Retinal pigment epithelial cell (primary cell): ENCODE measurements at regions not wholly inside any gene's neighbourhood (a gene's known extent, or its start where the extent isn't known, plus 50 kb on each side); places are given as distances from the start of the nearest gene placed in this dataset.
"Not testable (repeated sequence)": the region's sequence is repeated elsewhere in the genome, so short reads cannot be mapped to it uniquely, and the experiment has no call there.

Experiments used
- DNase-seq: peaks from one replicate; pipeline ENCODE4 v3.0.0-alpha.2; 2010; ENCODE audit warnings: low read depth
- H3K4me3 ChIP-seq: 2 replicates; pipeline ENCODE4 v1.5.1; 2011; ENCODE audit warnings: mild to moderate bottlenecking, low read length, control low read depth, moderate library complexity
- TF ChIP-seq, protein P1 (sequence below): conservative IDR thresholded peaks from 2 replicates; pipeline ENCODE4 v1.5.1; 2011; ENCODE audit warnings: low read depth, low read length, control low read depth, inconsistent platforms

DNA sequence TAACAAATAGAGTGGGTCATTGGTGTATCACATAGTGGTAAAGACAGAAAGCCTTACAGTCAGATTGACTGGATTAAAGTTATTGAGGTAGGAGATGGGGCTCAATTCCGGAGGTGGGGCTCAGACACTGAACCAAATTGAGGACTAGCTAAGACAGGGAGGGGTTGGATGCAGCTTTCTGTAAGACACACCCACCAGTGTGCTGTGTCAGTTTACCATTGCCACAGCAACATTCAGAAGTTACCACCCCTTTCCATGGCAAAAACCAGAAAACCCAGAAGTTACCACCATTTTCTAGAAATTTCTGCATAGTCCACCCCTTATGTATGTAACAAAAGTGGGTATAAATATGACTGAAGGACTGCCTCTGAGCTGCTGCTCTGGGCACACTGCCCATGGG, 167.6 kb upstream of the TMEM72 start:
- TF ChIP-seq, protein P1, sequence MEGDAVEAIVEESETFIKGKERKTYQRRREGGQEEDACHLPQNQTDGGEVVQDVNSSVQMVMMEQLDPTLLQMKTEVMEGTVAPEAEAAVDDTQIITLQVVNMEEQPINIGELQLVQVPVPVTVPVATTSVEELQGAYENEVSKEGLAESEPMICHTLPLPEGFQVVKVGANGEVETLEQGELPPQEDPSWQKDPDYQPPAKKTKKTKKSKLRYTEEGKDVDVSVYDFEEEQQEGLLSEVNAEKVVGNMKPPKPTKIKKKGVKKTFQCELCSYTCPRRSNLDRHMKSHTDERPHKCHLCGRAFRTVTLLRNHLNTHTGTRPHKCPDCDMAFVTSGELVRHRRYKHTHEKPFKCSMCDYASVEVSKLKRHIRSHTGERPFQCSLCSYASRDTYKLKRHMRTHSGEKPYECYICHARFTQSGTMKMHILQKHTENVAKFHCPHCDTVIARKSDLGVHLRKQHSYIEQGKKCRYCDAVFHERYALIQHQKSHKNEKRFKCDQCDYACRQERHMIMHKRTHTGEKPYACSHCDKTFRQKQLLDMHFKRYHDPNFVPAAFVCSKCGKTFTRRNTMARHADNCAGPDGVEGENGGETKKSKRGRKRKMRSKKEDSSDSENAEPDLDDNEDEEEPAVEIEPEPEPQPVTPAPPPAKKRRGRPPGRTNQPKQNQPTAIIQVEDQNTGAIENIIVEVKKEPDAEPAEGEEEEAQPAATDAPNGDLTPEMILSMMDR = no peak
- H3K4me3 ChIP-seq = no peak overlapping the region
- no peak for DNase-seq

- DNase-seq = no peak
- TF ChIP-seq, protein P1 = no peak
These were observed 165.2 kb upstream of the TMEM72 start for GRCh38 chr10:44745920-44746319.

GRCh38 chr10:44747593-44748172, 163.5 kb upstream of the TMEM72 start:
- H3K4me3 ChIP-seq = no peak overlapping the region
- DNase-seq = no peak
- TF ChIP-seq, protein P1 = no peak

More at GRCh38 chr10:44745920-44746319, 165.2 kb upstream of the TMEM72 start:
- H3K4me3 ChIP-seq = no peak overlapping the region

- TF ChIP-seq, protein P1 = no peak
- H3K4me3 ChIP-seq = no peak overlapping the region
- DNase-seq = no peak
These were observed 162.0 kb upstream of the TMEM72 start for GRCh38 chr10:44749151-44749550.

DNA sequence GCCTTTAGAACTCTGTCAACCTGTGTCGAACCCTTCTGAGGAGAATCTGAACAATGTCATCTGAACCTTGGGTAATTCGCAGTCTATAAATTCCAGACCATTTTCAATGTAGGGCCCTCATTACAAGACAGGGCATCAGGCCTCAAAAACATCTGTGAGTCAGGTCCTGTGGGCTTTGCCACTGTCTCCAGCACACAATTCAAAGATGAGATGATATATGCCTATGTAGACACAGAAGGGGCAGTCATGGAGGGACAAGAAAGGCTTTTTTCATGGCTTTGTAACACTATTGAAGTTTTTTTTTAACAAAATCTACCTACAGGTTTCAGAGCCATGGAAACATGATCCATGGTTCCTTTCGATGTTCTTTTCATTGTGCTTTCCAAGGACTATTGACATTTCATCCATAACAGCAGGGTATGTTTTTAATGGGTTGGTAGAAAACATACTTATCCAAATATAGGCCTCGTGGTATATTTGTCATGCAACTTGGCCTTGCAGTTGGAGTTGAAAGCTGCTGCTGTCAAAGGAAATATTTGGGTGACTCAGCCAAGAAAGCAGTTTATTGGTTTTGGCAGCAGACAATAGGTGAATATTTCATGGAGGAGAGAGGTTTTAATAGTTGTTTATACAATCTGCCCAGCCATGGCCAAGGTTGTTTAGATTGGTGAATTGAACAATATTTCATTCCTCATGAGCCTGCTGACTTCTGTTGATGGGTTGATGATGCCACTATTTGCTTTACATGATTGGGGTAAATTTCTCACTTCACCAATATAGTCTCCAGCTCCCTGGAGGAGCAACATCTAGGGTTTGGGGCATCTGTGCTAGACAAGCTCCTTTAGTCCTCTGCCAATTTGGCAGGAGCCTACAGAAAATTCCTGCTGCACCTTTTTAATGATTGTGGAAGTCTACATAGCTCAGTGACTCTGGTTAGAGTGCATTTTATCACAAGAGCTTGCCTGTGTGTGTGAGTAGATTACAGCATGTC, 158.4 kb upstream of the TMEM72 start:
- H3K4me3 ChIP-seq = no peak overlapping the region
- DNase-seq = peak; percentile 64
- TF ChIP-seq, protein P1 = no peak

DNA sequence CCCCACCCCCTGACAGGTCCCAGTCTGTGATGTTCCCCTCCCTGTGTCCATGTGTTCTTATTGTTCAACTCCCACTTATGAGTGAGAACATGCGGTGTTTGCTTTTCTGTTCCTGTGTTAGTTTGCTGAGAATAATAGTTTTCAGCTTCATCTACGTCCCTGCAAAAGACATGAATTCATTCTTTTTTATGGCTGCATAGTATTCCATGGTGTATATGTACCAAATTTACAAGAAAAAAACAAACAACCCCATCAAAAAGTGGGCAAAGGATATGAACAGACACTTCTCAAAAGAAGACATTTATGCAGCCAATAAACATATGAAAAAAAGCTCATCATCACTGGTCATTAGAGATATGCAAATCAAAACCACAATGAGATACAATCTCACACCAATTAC, 156.8 kb upstream of the TMEM72 start:
- not testable (repeated sequence) for H3K4me3 ChIP-seq, DNase-seq

- H3K4me3 ChIP-seq = no peak overlapping the region
- peak; percentile 82 for DNase-seq
- TF ChIP-seq, protein P1 = no peak
These were observed 155.7 kb upstream of the TMEM72 start for GRCh38 chr10:44755481-44755880.
